A673 (cell line): ENCODE measurements at regions not wholly inside any gene's neighbourhood (a gene's known extent, or its start where the extent isn't known, plus 50 kb on each side); places are given as distances from the start of the nearest gene placed in this dataset.

Source experiments
- EZH2 ChIP-seq: fragments of 200-600 bp; sonication (generic); IDR thresholded peaks from 2 replicates; pipeline ENCODE4 v1.6.1; 2017; ENCODE audit warnings: borderline replicate concordance, low read depth, mild to moderate bottlenecking, mixed read lengths, antibody characterized with exemption, low read length; ENCODE audit not compliant: poor library complexity, severe bottlenecking
- TF ChIP-seq, protein P1 (sequence below): fragments of 300-800, 200-600 bp; sonication (generic); conservative IDR thresholded peaks from 2 replicates; pipeline ENCODE4 v1.5.1; 2017; ENCODE audit warnings: low read depth, mild to moderate bottlenecking, antibody characterized with exemption, low read length, moderate library complexity, mixed read lengths

DNA sequence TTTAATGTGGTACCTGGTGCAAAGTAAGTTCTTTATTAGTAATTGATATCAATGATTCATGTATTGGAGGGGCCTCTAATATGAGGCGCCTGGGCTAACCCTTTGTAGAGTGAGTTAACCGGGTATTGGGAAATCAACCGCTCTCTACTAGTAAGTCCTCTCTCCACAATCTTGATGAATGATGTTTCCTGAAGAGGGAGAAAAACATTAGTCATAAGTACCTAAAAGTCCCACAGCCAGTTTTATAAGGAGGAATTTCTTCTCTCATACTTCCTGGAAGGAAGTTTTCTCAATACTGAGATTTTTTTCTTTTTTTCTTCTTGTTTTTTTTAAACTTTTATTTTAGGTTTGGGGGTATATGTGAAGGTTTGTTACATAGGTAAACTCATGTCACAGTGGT, 62.3 kb downstream of the AGTR2 start:
- TF ChIP-seq, protein P1, sequence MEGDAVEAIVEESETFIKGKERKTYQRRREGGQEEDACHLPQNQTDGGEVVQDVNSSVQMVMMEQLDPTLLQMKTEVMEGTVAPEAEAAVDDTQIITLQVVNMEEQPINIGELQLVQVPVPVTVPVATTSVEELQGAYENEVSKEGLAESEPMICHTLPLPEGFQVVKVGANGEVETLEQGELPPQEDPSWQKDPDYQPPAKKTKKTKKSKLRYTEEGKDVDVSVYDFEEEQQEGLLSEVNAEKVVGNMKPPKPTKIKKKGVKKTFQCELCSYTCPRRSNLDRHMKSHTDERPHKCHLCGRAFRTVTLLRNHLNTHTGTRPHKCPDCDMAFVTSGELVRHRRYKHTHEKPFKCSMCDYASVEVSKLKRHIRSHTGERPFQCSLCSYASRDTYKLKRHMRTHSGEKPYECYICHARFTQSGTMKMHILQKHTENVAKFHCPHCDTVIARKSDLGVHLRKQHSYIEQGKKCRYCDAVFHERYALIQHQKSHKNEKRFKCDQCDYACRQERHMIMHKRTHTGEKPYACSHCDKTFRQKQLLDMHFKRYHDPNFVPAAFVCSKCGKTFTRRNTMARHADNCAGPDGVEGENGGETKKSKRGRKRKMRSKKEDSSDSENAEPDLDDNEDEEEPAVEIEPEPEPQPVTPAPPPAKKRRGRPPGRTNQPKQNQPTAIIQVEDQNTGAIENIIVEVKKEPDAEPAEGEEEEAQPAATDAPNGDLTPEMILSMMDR = no peak
- no peak for TF ChIP-seq EZH2
